ENCODE measurements at regions not wholly inside any gene's neighbourhood (a gene's known extent, or its start where the extent isn't known, plus 50 kb on each side); places are given as distances from the start of the nearest gene placed in this dataset.

- no peaks in the 10 kb centered on the region for H3K4me1 ChIP-seq (ENCODE audit: control insufficient read depth in 1 of 2, insufficient read depth in 2 of 2, low read length in 2 of 2)
- H4K91ac ChIP-seq (ENCODE audit: low read depth, low read length): no peak overlapping the region
- peak in 1 of 2 donors; percentile 43 for DNase-seq
- H3K36me3 ChIP-seq (ENCODE audit: control insufficient read depth in 1 of 2, insufficient read depth in 2 of 2, low read length in 2 of 2): no peaks in the 10 kb centered on the region
- no peak overlapping the region for H3K4ac ChIP-seq (ENCODE audit: low read depth, low read length)
- H3K9me3 ChIP-seq (ENCODE audit: insufficient read depth, low read depth, low read length): no peaks in the 10 kb centered on the region
- no CpG with 5 or more reads among the region's 7 CpGs for WGBS (ENCODE audit: extremely low coverage, insufficient coverage, insufficient read length)
- H3K9ac ChIP-seq (ENCODE audit: low read length): no peak overlapping the region
- H3K79me1 ChIP-seq (ENCODE audit: low read length): no peaks in the 10 kb centered on the region
- H3K18ac ChIP-seq (ENCODE audit: low read length): no peak overlapping the region
- H2BK12ac ChIP-seq (ENCODE audit: low read length): no peak overlapping the region
- H2AK5ac ChIP-seq (ENCODE audit: low read length): no peak overlapping the region
- H2BK120ac ChIP-seq (ENCODE audit: insufficient read depth, low read length, poor library complexity): no peak overlapping the region
- no peak overlapping the region for H2BK5ac ChIP-seq (ENCODE audit: low read depth, low read length, poor library complexity)
- no peaks in the 10 kb centered on the region for H3K79me2 ChIP-seq (ENCODE audit: control insufficient read depth, insufficient read depth, low read length, poor library complexity)
- H3K23ac ChIP-seq (ENCODE audit: low read length): no peak overlapping the region
- H3K27me3 ChIP-seq (ENCODE audit: insufficient read depth, low read length): no peaks in the 10 kb centered on the region
- no peak overlapping the region for H3K4me3 ChIP-seq (ENCODE audit: low read depth, low read length)
- H4K12ac ChIP-seq (ENCODE audit: low read depth, low read length): no peak overlapping the region
- no peak overlapping the region for H3K27ac ChIP-seq (ENCODE audit: low read depth, low read length)
- H4K8ac ChIP-seq (ENCODE audit: low read depth, low read length): no peak overlapping the region
- no peak overlapping the region for H3K14ac ChIP-seq (ENCODE audit: low read length)
- no peak overlapping the region for H2AFZ ChIP-seq (ENCODE audit: insufficient read depth, low read length, poor library complexity)
- H3K4me2 ChIP-seq (ENCODE audit: low read length): no peak overlapping the region
These were observed 57.3 kb upstream of the MET start for GRCh38 chr7:116614499-116615262.

GRCh38 chr7:116616555-116617059, 55.4 kb upstream of the MET start:
- no peak overlapping the region for H3K4me2 ChIP-seq (ENCODE audit: low read length)
- no CpG with 5 or more reads among the region's 2 CpGs for WGBS (ENCODE audit: extremely low coverage, insufficient coverage, insufficient read length)
- H3K79me2 ChIP-seq (ENCODE audit: control insufficient read depth, insufficient read depth, low read length, poor library complexity): no peaks in the 10 kb centered on the region
- peak in 1 of 2 donors; percentile 21 for DNase-seq
- H3K4me1 ChIP-seq (ENCODE audit: control insufficient read depth in 1 of 2, insufficient read depth in 2 of 2, low read length in 2 of 2): no peaks in the 10 kb centered on the region
- H2BK120ac ChIP-seq (ENCODE audit: insufficient read depth, low read length, poor library complexity): no peak overlapping the region
- no peak overlapping the region for H3K9ac ChIP-seq (ENCODE audit: low read length)
- H4K12ac ChIP-seq (ENCODE audit: low read depth, low read length): no peak overlapping the region
- no peak overlapping the region for H3K14ac ChIP-seq (ENCODE audit: low read length)
- H3K79me1 ChIP-seq (ENCODE audit: low read length): no peaks in the 10 kb centered on the region
- peaks cover 2% of the 10 kb centered on the region for H3K9me3 ChIP-seq (ENCODE audit: insufficient read depth, low read depth, low read length)
- H3K27ac ChIP-seq (ENCODE audit: low read depth, low read length): no peak overlapping the region
- no peak overlapping the region for H2BK5ac ChIP-seq (ENCODE audit: low read depth, low read length, poor library complexity)
- no peak overlapping the region for H4K8ac ChIP-seq (ENCODE audit: low read depth, low read length)
- H4K91ac ChIP-seq (ENCODE audit: low read depth, low read length): no peak overlapping the region
- H2BK12ac ChIP-seq (ENCODE audit: low read length): no peak overlapping the region
- no peak overlapping the region for H2AFZ ChIP-seq (ENCODE audit: insufficient read depth, low read length, poor library complexity)
- H3K27me3 ChIP-seq (ENCODE audit: insufficient read depth, low read length): no peaks in the 10 kb centered on the region
- no peak overlapping the region for H3K4ac ChIP-seq (ENCODE audit: low read depth, low read length)
- H3K4me3 ChIP-seq (ENCODE audit: low read depth, low read length): no peak overlapping the region
- no peak overlapping the region for H3K23ac ChIP-seq (ENCODE audit: low read length)
- no peak overlapping the region for H3K18ac ChIP-seq (ENCODE audit: low read length)
- H3K36me3 ChIP-seq (ENCODE audit: control insufficient read depth in 1 of 2, insufficient read depth in 2 of 2, low read length in 2 of 2): no peaks in the 10 kb centered on the region
- no peak overlapping the region for H2AK5ac ChIP-seq (ENCODE audit: low read length)

GRCh38 chr7:116617878-116618277, 54.1 kb upstream of the MET start:
- H2AFZ ChIP-seq (ENCODE audit: insufficient read depth, low read length, poor library complexity): no peak overlapping the region
- no peak for DNase-seq

GRCh38 chr7:116618338-116619128, 53.5 kb upstream of the MET start:
- H3K18ac ChIP-seq (ENCODE audit: low read length): no peak overlapping the region
- H3K14ac ChIP-seq (ENCODE audit: low read length): no peak overlapping the region
- no peak for DNase-seq
- H3K4ac ChIP-seq (ENCODE audit: low read depth, low read length): no peak overlapping the region
- no peak overlapping the region for H4K12ac ChIP-seq (ENCODE audit: low read depth, low read length)
- H3K27ac ChIP-seq (ENCODE audit: low read depth, low read length): no peak overlapping the region
- H4K8ac ChIP-seq (ENCODE audit: low read depth, low read length): no peak overlapping the region
- H2AK5ac ChIP-seq (ENCODE audit: low read length): no peak overlapping the region
- H3K4me1 ChIP-seq (ENCODE audit: control insufficient read depth in 1 of 2, insufficient read depth in 2 of 2, low read length in 2 of 2): no peaks in the 10 kb centered on the region
- H3K27me3 ChIP-seq (ENCODE audit: insufficient read depth, low read length): no peaks in the 10 kb centered on the region
- no peak overlapping the region for H2BK120ac ChIP-seq (ENCODE audit: insufficient read depth, low read length, poor library complexity)
- H3K36me3 ChIP-seq (ENCODE audit: control insufficient read depth in 1 of 2, insufficient read depth in 2 of 2, low read length in 2 of 2): no peaks in the 10 kb centered on the region
- no CpG with 5 or more reads among the region's 3 CpGs for WGBS (ENCODE audit: extremely low coverage, insufficient coverage, insufficient read length)
- H3K9me3 ChIP-seq (ENCODE audit: insufficient read depth, low read depth, low read length): peaks cover 2% of the 10 kb centered on the region
- H4K91ac ChIP-seq (ENCODE audit: low read depth, low read length): no peak overlapping the region
- H3K9ac ChIP-seq (ENCODE audit: low read length): no peak overlapping the region
- no peak overlapping the region for H3K23ac ChIP-seq (ENCODE audit: low read length)
- H3K79me2 ChIP-seq (ENCODE audit: control insufficient read depth, insufficient read depth, low read length, poor library complexity): no peaks in the 10 kb centered on the region
- H2BK12ac ChIP-seq (ENCODE audit: low read length): no peak overlapping the region
- no peak overlapping the region for H2AFZ ChIP-seq (ENCODE audit: insufficient read depth, low read length, poor library complexity)
- H3K4me3 ChIP-seq (ENCODE audit: low read depth, low read length): no peak overlapping the region
- no peak overlapping the region for H3K4me2 ChIP-seq (ENCODE audit: low read length)
- no peak overlapping the region for H2BK5ac ChIP-seq (ENCODE audit: low read depth, low read length, poor library complexity)
- no peaks in the 10 kb centered on the region for H3K79me1 ChIP-seq (ENCODE audit: low read length)

More at GRCh38 chr7:116617878-116618277, 54.1 kb upstream of the MET start:
- Histone ChIP-seq H3K4me2 (ENCODE audit: low read length) (no peak overlapping the region), H3K4me3 (ENCODE audit: low read depth, low read length) (no peak overlapping the region), H3K18ac (ENCODE audit: low read length) (no peak overlapping the region), H3K4me1 (ENCODE audit: control insufficient read depth in 1 of 2, insufficient read depth in 2 of 2, low read length in 2 of 2) (no peaks in the 10 kb centered on the region), H3K27ac (ENCODE audit: low read depth, low read length) (no peak overlapping the region), H2BK120ac (ENCODE audit: insufficient read depth, low read length, poor library complexity) (no peak overlapping the region), H3K79me1 (ENCODE audit: low read length) (no peaks in the 10 kb centered on the region), H4K12ac (ENCODE audit: low read depth, low read length) (no peak overlapping the region), H3K9me3 (ENCODE audit: insufficient read depth, low read depth, low read length) (peaks cover 2% of the 10 kb centered on the region), H3K14ac (ENCODE audit: low read length) (no peak overlapping the region), H3K79me2 (ENCODE audit: control insufficient read depth, insufficient read depth, low read length, poor library complexity) (no peaks in the 10 kb centered on the region), H3K9ac (ENCODE audit: low read length) (no peak overlapping the region), H2AK5ac (ENCODE audit: low read length) (no peak overlapping the region), H3K23ac (ENCODE audit: low read length) (no peak overlapping the region), H4K8ac (ENCODE audit: low read depth, low read length) (no peak overlapping the region), H4K91ac (ENCODE audit: low read depth, low read length) (no peak overlapping the region), H3K4ac (ENCODE audit: low read depth, low read length) (no peak overlapping the region), H2BK5ac (ENCODE audit: low read depth, low read length, poor library complexity) (no peak overlapping the region), H3K27me3 (ENCODE audit: insufficient read depth, low read length) (no peaks in the 10 kb centered on the region), H3K36me3 (ENCODE audit: control insufficient read depth in 1 of 2, insufficient read depth in 2 of 2, low read length in 2 of 2) (no peaks in the 10 kb centered on the region), H2BK12ac (ENCODE audit: low read length) (no peak overlapping the region)
- WGBS (ENCODE audit: extremely low coverage, insufficient coverage, insufficient read length): no CpG with 5 or more reads among the region's 4 CpGs
